PFSK-1 (cell line): ENCODE measurements at regions not wholly inside any gene's neighbourhood (a gene's known extent, or its start where the extent isn't known, plus 50 kb on each side); places are given as distances from the start of the nearest gene placed in this dataset.

Experiments
- POLR2AphosphoS5 ChIP-seq: IDR thresholded peaks from 2 replicates; pipeline ENCODE4 v1.6.1; 2012; ENCODE audit warnings: low read depth, mild to moderate bottlenecking, control low read depth, low read length, moderate library complexity
- TAF1 ChIP-seq: IDR thresholded peaks from 2 replicates; pipeline ENCODE4 v1.6.1; 2012; ENCODE audit warnings: low read length, control low read depth, borderline replicate concordance; ENCODE audit not compliant: insufficient read depth

- no peak for TF ChIP-seq POLR2AphosphoS5
- no peak for TF ChIP-seq TAF1
Measured at GRCh38 chr2:150126839-150127238, 360.6 kb downstream of the RND3 start.
